G401.6 (cell line): ENCODE measurements at regions not wholly inside any gene's neighbourhood (a gene's known extent, or its start where the extent isn't known, plus 50 kb on each side); places are given as distances from the start of the nearest gene placed in this dataset.

Experiments
- FAIRE-seq: peaks from 2 replicates; lab custom pipeline; 2012; peaks lifted over from hg19 to GRCh38; lab: Jason Lieb, UNC

GRCh38 chrX:10747975-10748374, 127.6 kb upstream of the MID1 start:
- FAIRE-seq, result no peak

- FAIRE-seq, result no peak
These were observed 128.7 kb upstream of the MID1 start for GRCh38 chrX:10749113-10749512.

- no peak for FAIRE-seq
These were observed 130.2 kb upstream of the MID1 start for GRCh38 chrX:10750581-10750980.

- no peak for FAIRE-seq
These were observed 132.7 kb upstream of the MID1 start for GRCh38 chrX:10753116-10753515.

DNA sequence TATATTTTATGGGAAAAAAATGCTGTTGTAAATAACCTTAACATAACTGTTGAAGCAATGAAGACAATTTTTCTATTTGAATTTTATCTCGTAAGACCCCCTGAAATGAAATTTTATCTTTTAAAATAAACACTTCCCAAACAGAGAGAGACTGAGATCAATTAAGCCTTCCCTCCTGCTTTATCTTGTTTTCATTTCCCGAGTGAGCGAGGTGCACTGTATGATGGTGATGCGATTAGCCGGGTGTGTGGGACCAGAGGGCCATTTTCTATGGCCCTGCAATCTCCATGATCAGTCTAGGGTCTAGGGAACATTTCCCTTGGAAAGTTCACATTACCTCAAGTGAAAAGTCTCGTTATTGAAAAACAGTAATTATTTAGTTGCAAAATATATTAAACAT, 134.1 kb upstream of the MID1 start:
- FAIRE-seq, result no peak

DNA sequence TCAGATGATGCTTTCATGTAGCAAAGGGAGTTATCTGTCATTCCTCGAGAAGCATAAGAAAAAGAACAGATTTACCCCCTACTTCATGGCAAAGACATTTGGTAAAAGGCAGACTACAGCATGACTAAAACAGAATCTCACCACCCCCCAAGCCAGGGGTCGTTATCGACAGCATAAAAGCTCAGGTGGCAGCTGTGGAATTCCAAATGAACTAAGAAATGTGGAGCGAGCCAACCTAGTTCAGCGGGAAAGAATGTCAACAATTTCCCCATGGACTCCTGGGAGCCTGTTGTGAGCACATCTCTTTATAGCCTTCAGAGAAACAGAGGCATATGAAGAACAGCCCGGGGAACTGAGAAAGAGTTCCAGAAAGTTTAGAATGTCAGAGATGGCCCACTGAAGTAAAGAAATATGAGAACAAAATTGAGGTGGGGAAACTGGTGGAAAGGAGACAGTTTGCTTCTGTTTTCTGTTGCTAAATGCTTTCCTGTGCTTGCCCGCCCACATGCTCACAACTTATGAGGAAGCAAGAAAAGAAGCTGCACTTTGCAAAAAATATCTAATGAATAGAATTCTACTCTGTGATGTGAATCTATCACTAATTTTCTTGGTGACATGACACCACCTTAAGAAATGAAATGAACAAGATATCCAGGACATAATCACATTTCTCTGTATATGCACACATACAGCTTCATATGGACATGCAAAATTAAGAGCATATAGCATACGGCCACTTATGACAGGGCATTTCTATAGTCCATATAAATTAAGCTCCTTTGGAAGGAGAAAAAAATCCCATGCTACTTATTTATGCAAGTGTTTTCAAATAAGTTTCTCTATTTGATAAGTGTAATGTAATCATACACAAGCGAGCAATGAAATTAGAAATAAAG, 135.3 kb upstream of the MID1 start:
- FAIRE-seq, result peak; percentile 97

DNA sequence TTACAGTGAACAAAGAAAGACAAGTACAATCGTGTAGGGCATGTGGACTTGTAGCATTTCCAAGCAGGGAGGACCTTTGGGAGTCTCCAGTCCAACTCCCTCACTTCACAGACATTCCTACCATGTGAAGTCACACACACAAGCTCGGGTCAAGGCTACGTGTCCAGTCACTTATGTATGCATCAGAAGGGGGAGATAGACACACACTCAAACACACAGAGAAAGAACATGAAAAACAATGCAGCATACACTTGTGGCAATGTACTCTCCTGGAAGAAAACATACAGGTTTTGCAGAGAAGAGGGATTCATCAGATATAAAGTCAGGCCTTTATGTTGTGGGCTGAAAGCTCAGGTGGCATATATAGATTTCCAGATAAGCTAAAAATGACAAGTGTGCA, 136.1 kb upstream of the MID1 start:
- FAIRE-seq, result peak; percentile 97

DNA sequence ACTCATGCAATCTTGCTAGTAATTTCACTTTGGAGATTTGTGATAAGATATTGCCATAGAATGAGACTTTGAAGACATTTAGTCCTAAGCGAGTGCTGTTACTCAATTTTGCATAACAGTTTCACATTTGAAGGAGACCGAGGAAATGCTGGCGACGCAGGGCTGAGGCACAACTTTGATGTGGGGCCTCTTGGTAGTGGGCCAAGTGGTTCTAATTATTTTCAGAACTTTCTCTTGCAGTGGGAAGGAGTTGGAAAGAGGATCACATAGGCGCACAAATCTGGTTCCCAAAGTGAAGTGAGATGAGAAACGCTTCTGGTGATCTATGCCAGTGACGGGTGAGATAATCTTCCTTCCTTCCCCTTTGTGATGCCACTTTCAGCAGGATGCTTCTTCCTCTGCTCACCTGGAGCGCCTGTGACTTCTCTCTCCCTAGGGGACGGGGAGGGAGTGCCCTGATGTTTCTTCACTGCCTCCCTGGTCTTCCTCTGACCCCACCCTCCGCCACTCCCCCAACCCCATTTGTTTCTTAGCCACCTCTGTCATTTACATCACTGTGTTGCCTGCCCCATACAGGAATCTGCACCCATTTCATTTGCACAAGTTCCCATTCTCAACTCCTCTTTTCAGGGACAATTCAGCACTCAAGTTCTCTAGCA, 138.9 kb upstream of the MID1 start:
- FAIRE-seq, result no peak

DNA sequence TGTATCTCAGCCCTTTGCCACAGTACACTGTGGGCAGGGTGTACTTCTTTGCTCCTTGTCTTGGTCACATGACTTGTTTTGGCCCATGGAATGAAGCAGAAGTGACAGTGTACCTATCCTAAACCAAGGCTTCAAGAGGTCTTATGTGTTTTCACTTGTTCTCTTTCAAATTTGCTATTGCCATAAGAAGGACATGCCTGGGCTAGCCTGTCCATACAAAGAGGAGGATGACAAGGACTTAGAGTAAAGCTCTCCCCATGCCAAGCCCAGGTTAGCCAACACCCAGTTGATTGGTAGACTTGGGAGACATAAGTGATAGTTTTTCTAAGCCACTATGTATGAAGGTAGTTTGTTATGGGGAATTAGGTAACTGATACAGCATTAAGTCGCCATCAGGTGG, 141.1 kb upstream of the MID1 start:
- FAIRE-seq, result no peak

DNA sequence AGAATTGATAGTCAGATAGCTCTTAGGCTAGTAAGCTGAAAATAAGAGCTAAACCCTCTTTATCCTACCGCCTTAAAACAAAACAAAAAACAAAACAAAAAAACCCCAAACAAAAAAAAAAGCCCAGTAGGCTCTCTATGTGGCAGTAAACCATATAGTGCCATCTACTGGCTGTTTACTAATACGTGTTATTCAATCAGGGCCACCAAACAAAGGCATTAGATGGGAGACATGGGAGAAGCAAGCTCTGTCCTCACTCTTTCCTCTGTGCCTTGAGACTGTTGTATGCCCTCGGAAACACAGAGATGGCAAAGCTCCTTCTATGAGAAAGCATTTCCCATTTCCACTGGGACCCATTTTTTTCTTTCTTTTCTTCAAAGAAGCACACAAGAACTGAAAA, 148.8 kb upstream of the MID1 start:
- peak; percentile 97 for FAIRE-seq

- FAIRE-seq, result no peak
These were observed 149.6 kb upstream of the MID1 start for GRCh38 chrX:10769696-10770619.

DNA sequence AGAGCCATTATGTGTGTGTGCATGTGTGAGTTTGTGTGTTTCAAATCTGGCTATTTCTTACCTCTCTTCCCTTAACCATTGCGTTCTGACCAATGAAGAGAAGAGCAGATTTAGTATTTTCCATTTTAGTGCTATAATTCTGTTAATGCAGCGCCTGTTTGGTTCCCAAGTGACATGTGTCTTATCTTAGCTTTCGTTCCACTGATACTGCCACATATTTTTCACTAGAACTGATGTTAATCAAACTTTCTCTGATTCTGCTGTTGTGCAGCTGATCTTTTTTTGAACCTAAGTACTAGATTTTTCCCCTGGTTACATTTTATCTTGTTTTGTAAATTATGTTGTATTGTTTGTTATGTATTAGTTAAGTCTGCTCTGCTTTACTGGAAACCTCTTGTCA, 152.9 kb upstream of the MID1 start:
- FAIRE-seq, result no peak

GRCh38 chrX:10781847-10782530, 161.6 kb upstream of the MID1 start:
- no peak for FAIRE-seq

DNA sequence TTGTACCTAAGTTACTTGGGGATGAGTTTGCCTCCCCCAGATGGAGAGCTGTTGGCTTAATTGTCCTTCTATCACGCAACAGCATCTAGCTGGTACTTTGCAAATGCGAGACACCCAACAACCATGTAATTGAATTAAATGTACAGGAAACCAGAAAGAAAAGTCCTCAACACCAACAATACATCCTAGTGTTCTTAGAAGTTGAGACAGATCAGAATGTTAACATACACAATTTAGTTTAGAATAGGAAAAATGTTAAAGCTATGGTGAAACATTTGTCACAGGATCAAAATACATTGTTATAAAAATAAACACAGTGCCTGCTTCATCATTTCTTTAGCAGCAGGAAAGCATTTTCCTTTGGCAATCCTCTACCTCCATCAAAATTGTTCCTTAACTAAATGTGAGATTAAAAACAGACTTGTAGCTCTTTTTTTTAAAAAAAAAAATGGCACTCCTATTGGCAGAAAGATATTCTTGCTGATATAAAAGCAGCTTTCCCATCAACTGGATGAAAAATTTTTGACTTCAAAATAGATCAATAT, 163.1 kb upstream of the MID1 start:
- peak; percentile 36 for FAIRE-seq

DNA sequence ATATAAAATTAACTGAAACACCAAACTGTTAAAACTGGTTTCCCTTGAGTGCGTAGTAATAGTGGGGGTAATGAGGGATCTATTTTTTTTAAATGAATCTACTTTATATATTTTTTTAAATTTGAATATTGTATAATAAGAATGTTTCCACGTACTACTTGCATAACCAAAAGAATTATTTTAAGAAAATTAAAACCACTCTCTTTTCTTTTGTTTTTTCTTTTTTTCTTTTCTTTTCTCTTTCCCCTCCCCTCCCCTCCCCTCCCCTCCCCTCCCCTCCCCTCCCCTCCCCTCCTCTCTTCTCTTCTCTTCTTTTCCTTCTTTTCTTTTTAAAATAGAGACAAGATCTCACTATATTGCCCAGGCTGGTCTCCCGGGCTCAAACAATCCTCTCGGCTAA, 166.9 kb upstream of the MID1 start:
- no peak for FAIRE-seq

GRCh38 chrX:10794203-10794630, 173.8 kb upstream of the MID1 start:
- FAIRE-seq, result no peak

GRCh38 chrX:10795721-10796120, 175.3 kb upstream of the MID1 start:
- FAIRE-seq, result no peak

DNA sequence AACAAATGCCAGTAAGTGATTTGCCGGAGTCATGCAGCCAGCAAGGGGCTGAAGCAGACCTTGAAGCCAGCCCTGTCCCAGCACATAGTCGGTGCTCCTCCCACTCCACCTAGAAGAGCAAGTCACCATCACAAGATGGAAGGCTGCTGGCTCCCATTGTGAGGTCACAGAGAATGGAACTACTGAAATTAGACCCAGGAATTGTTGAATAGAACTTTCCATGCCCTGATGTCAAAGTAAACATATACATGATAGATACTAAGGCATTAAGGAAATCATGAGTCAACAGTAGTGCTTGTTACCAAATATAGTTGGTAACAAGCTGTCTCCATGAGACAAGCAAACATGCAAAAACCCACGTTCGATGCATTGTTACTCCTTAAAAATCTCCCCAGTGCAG, 177.1 kb upstream of the MID1 start:
- no peak for FAIRE-seq

GRCh38 chrX:10798041-10798440, 177.7 kb upstream of the MID1 start:
- FAIRE-seq, result no peak

DNA sequence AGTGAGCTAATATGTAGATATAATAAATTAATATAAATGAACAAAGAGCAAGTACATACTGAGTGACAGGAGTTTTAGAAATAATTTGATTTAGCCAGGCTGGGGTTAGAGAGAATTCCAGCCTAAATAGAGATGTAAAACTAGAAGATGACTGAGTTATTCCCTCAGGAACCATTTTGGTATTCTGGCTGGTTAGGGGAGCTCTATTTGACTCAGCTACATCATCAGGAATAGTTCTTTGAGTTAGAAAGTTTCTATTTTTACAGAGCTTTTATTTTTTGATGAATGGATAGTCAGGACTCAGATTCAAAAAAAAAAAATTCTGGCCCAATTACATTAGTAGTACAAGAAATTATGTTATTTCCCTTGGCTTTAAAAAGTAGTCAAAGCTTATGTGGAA, 180.4 kb upstream of the MID1 start:
- FAIRE-seq, result peak; percentile 8

DNA sequence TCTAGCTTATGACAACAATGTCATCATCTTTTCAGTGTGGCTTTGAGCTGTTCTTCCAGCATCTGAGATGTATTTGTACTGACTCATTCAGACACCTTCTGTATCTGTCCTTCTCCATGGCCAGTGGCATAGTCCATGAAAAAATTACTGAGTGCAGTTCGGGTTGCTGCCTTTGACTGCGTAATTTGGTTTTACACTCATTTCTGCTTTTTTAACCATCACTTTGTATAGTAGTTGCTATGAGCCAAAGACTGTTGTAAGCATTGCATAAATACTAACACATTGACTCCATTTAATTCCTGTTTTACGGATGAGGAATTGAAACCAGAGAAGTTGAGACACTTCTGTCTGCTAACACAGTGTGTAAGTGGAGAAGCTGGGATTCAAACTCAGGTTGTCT, 190.7 kb upstream of the MID1 start:
- FAIRE-seq, result no peak

DNA sequence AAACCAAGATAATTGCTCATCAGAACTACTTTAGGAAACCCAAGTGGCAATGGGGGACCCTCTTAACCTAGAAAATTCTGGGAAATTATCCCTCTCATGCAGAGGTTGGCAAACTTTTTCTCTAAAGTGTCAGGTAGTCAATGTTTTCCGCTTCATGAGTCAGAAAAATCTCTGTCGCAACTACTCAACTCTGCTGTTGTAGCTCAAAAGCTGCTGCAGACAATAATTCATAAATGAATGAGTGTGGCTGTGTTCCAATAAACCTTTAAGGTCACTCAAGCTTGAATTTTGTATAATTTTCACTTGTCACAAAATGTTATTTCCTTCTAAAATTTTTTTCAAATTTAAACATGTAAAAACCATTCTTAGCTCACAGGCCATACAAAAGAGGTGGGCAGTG, 193.4 kb upstream of the MID1 start:
- no peak for FAIRE-seq
